ENCODE measurements at regions not wholly inside any gene's neighbourhood (a gene's known extent, or its start where the extent isn't known, plus 50 kb on each side); places are given as distances from the start of the nearest gene placed in this dataset.
"Not testable (repeated sequence)": the region's sequence is repeated elsewhere in the genome, so short reads cannot be mapped to it uniquely, and the experiment has no call there.

DNA sequence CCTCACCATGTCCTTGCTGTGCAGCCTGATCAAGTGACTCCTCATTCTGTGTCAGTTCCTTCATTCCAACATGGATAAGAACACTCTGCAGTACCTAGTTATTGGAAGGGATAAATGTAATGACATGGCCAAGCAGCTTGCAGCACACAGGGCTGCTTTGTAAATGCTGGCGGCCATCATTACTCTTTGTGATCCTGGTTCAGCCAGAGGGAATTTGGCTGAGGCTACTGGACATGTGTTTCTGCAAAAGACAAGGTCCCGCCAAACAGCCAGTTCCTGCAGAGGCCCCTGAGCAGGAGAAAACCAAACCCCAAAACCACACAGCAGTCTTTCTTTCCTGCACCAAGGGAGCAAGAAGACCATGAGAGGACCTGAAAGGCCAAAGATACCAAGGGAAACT, 495.8 kb downstream of the AJAP1 start:
- no peak for DNase-seq (ENCODE audit: low read depth, low spot score)

DNA sequence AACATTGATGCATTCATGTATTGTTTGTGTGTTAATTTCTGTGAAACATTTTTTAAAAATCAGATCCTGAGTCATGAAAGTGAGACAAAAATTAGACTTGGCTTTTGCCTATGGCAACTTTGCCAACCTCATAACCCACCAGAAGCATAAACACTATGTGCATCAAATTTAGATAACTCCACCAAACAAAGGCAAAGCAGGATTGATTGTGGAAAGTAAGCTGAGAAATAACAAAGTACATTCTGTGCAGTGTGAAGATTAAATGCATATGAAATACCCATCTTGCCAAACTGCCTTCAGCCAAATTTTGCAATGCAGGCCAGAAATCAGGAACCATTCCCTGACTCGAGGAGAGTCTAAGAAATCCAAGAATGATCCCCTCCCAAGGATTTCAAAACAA, 493.4 kb downstream of the AJAP1 start:
- DNase-seq (ENCODE audit: low read depth, low spot score) = no peak

DNA sequence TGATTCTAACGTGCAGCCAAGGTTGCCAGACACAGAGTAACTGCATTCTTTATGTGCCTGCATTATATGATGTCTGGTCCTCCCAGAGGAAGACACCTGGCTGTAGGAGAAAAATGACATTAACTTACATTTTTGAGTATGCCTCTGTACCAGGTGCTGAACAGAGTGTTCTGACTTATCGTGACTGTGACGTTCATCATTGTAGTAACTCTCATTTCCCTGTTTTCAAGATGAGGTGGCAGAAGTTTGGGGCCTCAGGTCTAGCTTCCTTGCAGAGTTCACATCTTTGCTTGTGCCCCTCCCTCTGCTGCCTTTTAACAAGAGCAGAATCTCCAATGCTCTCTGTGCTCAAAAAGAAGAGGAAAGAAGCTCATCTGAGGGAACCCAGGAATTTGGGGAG, 488.0 kb downstream of the AJAP1 start:
- no peak for DNase-seq (ENCODE audit: low read depth, low spot score)

DNA sequence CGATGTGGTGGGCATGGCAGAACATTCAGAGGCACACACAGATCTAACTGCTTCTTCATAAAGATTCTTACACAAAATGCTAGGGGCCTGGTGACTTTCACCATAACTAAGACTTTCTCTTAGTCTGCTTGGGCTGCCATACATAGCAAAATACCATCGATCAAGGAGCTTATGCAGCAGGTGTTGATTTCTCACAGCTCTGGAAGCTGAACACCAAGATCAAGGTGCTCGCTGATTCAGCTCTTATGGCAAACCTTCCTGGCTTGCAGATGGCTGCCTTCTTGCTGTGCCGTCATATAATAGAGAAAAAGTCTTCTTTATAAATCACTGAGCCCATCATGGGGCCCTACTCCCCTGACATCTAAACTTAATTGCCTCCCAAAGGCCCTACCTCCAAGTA, 487.3 kb downstream of the AJAP1 start:
- DNase-seq (ENCODE audit: low read depth, low spot score) = no peak

DNA sequence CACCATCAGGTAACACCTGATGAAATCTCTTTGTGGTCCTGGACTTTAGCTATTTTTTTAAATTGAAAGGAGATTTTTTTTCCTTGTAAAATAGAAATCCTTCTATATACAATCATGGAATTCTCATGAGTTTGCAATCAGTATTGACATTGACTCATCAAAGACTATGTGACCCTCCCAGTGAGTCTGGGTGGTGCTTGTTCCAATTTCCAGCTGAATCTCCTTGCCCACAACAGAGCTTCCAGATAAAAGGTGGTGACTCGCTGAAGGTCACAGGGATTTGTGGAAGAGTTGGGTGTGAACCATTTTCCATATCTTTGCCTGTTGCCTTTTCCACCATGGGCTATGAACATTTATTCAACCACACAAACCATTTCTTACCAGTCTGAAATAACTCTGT, 486.6 kb downstream of the AJAP1 start:
- DNase-seq (ENCODE audit: low read depth, low spot score) = no peak

DNA sequence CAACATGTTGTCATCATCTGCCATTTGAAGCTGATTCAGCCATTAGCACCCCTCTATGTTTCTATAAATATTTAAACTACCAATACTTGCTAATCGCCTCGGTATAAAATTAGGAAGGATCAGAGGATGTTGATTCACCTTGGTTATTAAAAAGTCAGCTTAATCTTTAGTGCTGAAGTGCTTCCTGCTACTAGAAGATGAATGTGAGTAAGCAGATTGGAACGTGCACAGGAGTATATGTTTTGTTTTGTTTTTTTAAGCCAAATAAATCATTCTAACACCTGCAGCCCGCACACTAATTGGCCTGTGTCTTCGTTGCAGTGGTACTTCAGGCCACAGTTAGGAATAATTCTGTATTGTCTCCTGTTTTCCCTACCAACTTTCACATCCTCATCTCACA, 485.7 kb downstream of the AJAP1 start:
- DNase-seq (ENCODE audit: low read depth, low spot score) = no peak

DNA sequence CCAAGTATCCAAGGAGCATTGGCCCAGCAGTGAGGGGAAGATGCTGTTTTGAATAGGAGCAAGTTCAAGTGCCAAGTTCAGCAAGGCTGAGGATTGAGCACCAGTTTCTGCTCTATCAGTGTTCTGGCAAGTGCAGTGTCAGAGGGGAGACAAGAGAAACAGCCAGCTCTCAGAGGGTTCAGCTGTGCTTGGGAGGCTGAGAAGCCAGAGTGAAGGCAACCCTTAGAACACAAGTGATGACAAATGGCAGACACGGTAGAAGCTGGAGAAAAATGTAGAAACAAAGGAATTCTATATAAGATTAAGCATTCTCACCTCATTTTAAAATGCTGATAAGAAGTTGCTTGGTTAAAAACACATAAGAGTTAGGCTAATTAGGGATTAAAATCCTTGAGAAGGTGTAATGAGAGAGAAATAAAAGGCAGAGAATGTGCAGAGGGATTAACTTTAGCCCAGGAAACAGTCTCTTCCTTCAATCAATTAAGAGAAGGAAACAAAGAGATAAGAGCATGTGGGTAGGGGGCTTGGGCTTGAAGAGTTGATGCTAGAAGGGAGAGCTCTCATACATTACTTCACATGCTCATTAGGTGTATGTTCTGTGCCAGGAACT, 475.4 kb downstream of the AJAP1 start:
- no peak for DNase-seq (ENCODE audit: low read depth, low spot score)

DNA sequence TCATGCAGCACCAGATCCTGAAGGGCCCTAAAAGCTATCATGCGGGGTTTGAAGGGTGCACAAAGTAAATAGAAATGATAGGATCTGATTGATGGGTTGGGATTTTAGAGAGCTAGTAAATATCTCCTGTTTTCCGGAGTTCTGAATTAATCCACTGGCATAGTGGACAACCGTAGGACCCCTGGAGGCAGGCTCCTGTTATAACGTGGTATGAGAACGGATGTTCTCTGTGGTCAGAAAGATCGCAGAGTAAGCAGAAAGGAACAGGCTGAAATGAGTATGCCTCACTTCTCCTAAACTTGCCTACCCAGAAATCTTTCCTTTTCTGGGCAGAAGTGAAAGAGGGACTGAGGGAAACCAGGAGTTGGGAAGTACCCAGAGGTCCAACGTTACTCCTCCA, 470.8 kb downstream of the AJAP1 start:
- no peak for DNase-seq (ENCODE audit: low read depth, low spot score)

DNA sequence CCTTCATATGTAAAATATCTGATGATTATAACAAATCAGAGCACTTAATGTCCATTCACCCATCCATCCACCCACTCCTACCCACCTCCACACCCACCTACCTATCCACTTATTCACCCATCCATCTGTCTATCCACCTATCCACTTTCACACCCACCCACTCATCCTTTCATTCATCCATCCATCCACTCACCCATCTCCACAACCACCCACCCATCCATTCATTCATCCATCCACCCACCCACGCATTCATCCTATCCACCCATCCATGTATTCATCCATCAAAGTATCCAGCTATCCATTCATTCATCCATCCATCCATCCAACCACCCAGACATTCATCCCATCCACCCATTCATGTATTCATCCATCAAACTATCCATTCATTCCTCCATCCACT, 466.1 kb downstream of the AJAP1 start:
- no peak for DNase-seq (ENCODE audit: low read depth, low spot score)

DNA sequence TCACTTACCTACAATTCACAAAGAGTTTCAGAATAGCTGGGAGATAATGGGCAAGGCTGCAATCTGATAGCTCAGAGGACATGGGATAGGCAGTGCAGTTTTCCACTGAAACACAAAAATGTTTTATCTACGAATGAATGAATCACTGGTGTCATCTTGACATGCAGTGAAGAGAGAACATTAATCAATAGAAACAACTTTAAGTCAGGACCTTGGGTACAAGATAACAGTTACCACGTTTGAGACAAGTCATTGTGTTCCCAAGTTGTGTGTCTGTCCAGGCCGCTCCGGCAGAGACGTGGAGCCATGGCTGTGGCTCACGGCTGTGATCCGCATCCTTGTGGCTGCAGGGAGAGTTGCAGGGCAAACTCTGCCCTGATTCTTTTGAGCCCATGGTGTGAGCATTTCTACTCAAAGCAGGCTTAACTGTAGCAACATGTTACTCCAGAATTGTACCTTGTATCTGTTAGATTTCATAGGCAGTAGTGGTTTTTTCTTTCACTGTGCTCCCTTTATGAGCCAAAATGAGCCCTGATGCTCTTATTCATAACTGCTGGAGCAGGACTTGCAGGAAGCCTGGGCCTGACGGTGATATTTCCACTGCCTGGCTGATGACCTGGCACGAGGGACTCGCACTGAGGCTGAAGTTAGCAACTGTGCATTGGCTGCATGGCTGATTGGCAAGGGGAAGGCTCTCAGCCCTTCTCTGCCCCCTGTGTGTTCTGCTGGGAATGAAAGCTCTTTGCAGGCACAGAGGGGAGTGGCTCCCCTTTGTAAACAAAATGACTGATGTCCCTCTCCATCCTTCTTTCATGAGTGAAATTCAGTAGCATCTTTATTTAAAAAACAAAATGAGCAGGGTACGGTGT, 465.2 kb downstream of the AJAP1 start:
- no peak for DNase-seq (ENCODE audit: low read depth, low spot score)

DNA sequence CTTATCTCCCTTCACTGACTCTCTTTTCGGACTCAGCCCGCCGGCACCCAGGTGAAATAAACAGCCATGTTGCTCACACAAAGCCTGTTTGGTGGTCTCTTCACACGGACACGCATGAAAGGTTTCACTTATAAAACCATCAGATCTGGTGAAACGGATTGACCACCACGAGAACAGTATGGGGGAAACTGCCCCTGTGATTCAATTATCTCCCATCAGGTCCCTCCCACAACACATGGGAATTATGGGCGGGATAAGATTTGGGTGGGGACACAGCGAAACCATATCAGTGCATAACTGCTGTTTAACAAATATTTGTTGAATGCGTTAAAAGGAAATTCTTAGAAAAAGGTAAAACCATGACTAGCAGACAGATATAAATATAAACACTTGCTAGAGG, 464.4 kb downstream of the AJAP1 start:
- not testable (repeated sequence) for DNase-seq (ENCODE audit: low read depth, low spot score)

DNA sequence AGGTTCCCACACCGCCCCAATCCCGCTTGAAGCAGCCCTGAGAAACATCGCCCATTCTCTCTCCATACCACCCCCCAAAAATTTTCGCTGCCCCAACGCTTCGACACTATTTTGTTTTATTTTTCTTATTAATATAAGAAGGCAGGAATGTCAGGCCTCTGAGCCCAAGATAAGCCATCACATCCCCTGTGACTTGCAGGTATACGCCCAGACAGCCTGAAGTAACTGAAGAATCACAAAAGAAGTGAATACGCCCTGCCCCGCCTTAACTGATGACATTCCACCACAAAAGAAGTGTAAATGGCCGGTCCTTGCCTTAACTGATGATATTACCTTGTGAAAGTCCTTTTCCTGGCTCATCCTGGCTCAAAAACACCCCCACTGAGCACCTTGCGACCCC, 463.9 kb downstream of the AJAP1 start:
- not testable (repeated sequence) for DNase-seq (ENCODE audit: low read depth, low spot score)

DNA sequence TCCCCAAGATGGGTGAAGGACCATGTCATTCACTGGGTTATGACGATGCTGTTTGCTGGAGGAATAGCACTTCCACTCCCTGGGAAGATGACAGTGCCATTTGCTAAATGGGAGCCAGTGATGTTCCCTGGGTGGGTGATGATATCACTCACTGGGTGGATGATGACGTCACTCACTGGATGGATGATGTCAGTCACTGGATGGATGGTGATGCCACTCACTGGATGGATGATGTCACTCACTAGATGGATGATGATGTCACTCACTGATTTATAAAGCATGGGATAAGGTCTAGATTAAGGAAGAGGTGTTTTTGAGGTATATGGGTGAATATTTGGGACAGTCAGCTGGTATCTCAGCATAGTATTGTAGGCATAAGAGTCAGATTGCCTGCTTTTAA, 457.2 kb downstream of the AJAP1 start:
- DNase-seq (ENCODE audit: low read depth, low spot score) = no peak

DNA sequence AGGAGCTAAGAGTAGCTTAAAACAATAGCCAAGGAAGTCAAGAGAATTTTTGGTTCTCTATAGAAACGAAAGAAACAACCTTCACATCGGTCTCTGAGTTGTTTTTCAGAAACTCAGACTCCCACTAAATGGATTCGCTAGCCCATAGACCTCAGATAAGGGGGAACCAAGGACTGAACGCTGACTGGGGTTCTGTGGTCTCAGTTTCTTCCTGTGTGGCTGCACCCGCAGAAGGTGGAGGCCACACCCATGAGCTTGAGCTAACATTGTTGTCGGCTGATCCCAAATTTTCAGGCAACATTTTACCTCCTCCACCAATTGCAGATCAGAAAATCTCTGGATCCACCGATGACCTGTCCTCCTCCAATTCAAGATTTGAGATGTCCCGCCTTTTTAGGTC, 456.1 kb downstream of the AJAP1 start:
- DNase-seq (ENCODE audit: low read depth, low spot score) = no peak

DNA sequence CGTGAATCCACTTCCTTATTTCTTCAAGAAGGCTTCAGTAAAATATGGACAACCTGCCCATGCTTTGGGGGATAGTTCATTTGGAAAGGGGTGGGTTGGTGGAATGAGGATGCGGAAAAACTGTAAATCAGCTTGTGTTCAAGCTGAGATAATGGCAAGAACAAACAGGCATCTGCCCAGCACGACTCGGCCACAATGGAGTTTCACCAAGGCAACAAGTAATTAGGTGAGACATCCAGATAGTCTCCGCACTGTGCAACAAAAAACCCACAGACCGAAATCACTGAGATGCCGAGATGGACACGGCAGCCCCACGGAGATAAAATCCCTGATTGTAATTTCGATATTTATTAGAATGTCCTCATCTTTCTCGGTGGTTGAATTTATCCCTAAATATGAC, 455.2 kb downstream of the AJAP1 start:
- no peak for DNase-seq (ENCODE audit: low read depth, low spot score)

DNA sequence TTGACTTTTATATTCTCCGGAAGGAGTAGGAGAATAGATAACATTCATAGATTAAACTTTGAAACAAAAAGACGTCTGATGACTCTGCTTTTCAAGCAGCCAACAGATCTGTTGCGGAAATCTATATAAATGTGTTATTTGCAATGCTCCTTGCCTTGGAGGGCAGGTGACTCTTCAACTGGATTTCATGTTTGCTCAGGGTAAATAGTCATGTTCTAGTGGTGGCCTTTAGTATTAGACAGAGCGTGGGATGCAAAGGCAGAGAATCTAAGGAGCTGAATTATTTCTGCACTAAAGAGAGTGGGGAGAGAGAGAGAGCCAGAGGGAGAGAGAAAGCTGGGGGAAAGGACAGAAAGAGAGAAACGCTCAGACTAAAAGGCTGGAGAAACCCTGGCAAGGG, 454.3 kb downstream of the AJAP1 start:
- DNase-seq (ENCODE audit: low read depth, low spot score) = no peak

DNA sequence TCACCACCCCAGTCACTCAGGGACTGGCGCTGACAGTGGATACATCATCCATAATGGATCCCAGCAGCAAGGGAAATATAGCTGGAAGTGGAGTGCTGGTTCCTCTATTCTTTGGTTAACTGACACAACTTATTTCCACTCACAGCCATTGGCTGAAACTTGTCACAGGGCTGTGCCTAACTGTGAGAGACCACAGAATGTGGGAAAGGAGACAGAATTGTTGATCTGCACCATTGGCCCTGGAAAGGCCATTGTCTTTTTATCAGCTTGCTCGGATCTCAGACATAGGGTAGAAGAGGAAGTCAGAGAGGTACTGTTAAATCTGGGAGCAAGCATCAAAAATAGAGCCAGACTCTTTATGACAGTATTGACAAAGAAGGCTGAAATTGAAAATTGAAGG, 451.3 kb downstream of the AJAP1 start:
- DNase-seq (ENCODE audit: low read depth, low spot score) = no peak

DNA sequence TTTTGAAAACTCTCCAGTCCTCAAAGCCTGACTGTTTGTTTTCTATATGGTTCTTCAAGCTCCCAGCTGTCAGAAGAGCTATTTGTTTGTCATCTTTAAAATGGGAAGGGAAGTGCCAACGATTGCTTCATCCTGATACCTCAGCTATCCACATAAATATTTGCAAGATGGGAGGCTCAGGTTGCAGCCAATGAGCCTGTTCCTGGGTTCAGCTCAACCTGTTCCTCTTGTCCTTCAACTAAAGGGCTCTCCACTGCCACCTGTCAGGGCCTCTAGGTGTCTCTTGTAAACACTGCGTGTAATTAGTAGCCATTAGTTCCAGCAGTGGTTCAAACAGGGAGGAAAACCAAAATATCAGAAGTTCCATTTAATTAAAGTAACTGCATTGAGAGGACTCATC, 445.1 kb downstream of the AJAP1 start:
- no peak for DNase-seq (ENCODE audit: low read depth, low spot score)

DNA sequence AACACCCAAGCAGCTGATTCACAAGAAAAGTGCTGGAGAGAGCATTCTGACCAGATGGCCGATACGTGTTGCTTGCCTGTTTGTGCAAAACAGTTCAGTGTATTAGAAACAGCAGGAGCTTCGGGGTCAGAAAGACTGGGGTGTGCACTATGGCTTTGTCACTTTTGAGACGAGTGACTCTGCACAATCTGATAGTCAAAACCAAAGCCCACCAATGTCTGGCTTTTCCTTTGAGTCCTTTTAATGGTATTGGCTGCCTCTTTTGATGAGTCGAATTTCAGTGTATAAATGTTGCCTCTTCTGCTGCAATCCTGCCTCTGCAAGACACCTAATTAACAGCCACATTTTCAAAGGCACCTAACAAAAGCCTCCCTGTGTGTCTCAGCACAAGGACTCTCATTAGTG, 444.6 kb downstream of the AJAP1 start:
- DNase-seq (ENCODE audit: low read depth, low spot score) = no peak

DNA sequence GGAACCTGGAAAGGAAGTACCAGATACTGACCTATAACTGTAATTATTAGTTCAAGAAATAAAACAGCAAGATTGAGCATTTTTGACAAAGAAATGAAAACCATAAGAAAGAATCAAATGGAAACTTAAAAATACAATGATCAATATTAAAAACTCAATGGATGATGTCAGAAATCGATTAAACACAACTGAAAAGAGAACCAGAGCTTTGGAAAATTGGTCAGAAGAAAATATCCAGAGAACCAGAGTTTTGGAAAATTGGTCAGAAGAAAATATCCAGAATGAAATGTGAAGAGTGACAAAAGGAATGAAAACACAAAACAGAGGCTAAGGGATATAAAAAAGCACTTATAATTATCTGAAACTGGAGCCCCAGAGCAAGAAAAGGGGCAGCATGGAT, 438.6 kb downstream of the AJAP1 start:
- no peak for DNase-seq (ENCODE audit: low read depth, low spot score)

DNA sequence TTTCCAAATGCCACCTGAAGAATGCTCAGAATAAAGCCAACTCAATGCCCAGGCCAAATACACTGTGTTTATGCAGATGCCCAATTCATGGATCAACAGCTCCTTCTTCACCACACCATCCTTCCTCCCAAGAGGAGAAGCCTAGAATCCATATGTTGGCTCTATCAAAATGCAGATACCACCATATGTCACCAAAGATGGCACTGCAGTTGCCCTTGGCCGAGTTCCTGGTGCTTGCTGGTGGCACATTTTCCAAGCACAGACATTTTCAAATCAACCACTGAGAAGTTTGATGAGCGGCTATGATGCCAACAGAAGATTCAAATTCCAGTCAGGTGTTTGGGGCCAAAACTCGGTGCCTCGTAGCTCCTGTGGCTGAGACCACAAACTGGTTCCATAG, 430.3 kb downstream of the AJAP1 start:
- no peak for DNase-seq (ENCODE audit: low read depth, low spot score)

DNA sequence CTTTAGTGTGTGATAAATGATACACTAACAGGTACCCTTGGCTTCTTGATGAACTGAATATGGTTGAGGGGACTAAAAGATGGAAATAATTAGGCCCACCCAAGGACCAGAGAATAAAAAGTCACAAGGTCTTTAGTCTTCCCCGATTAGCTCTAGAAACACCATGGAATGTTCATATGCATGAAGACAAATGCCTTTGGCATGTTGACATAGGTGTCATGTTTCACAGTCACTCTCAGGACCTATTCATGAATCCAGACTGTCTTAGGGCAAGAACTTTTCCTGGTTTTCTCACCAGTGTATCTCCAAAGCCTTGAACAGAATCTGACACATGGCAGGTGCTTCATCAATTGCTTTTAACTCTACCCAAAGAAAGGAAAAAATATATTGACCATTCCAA, 412.8 kb downstream of the AJAP1 start:
- no peak for DNase-seq (ENCODE audit: low read depth, low spot score)

DNA sequence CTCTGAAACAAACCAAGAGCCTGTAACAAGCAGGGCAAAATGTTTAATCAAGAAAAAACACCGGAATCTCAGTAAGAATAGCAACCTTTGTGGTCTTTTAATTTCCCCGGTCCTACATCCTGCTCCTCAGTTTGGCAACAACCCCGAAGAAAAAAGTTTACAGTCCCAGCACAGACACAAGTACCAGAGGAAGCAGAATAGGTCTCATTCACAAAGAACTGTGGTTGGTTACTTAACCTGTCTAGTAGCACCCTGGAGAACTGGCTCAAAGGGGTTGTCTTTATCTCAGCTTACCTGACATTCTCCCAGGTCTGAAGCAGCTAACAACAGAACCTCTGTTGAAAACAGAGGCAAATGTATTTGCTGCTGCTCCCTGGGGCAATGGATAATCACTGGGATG, 399.3 kb downstream of the AJAP1 start:
- DNase-seq (ENCODE audit: low read depth, low spot score) = no peak

DNA sequence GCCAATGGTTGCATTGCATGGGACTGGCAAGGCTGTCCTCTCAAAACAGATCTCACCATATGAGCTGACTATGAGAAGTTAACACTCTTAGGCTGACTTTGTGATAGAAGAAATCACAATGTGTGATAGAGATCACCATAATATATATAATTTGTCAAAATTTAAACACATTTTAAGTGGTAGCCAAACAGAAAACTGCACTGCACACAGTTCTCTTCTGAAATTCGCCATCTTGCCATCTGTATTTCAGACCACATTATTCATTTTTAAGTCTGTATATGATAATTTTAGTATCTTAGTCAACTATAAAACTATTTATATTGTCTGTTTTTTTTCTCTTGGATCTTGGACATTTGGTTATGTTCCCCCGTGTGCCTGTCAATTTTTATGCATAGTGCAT, 374.7 kb downstream of the AJAP1 start:
- DNase-seq (ENCODE audit: low read depth, low spot score) = no peak
